HFFc6 (cell line): ENCODE measurements at regions not wholly inside any gene's neighbourhood (a gene's known extent, or its start where the extent isn't known, plus 50 kb on each side); places are given as distances from the start of the nearest gene placed in this dataset.

Experiments used
- DNase-seq: peaks from one replicate; pipeline ENCODE4 v3.0.0-alpha.2; 2018
- H3K27ac Mint-ChIP-seq: 2 replicates; pipeline ENCODE4 v1.8.0; 2020; ENCODE audit warnings: mild to moderate bottlenecking, mixed read lengths
- H3K27me3 Mint-ChIP-seq: 2 replicates; pipeline ENCODE4 v1.8.0; 2021; ENCODE audit warnings: mild to moderate bottlenecking, moderate library complexity, mixed read lengths; ENCODE audit not compliant: insufficient read depth
- H3K36me3 Mint-ChIP-seq: 2 replicates; pipeline ENCODE4 v1.8.0; 2021; ENCODE audit warnings: low read depth, mixed read lengths
- H3K4me1 Mint-ChIP-seq: 2 replicates; pipeline ENCODE4 v1.8.0; 2020; ENCODE audit warnings: low read depth, mixed read lengths
- H3K4me3 Mint-ChIP-seq: 2 replicates; pipeline ENCODE4 v1.8.0; 2020; ENCODE audit warnings: mild to moderate bottlenecking, moderate library complexity, mixed read lengths
- H3K9me3 Mint-ChIP-seq: 2 replicates; pipeline ENCODE4 v1.8.0; 2020; ENCODE audit warnings: mild to moderate bottlenecking, mixed read lengths
- CTCF ChIP-seq: fragments of 200-600 bp; sonication (generic); IDR thresholded peaks from 2 replicates; pipeline ENCODE4 v1.5.0; 2021; ENCODE audit warnings: antibody characterized with exemption, mild to moderate bottlenecking

GRCh38 chr17:11049539-11049938 is 191.5 kb upstream of the SHISA6 start:
- H3K36me3 Mint-ChIP-seq: no peaks in the 10 kb centered on the region

DNA sequence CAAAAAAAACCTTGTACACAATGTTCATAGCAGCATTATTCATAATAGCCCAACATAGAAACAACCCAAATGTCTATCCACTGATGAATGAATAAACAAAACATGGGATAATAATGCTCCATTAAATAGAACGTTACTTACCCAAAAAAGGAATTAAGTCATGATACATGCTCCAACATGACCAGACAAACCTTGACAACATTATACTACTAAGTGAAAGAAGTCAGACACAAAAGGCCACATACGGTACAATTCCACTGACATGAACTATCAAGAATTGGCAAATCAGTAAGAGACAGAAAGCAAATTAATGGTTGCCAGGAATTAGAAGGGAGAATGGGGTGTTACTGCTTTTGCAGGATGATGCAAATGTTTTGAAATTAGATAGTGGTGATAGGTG is 193.8 kb upstream of the SHISA6 start:
- no peak for TF ChIP-seq CTCF
- Mint-ChIP-seq H3K36me3 (no peaks in the 10 kb centered on the region), H3K4me3 (no peak overlapping the region), H3K27me3 (no peaks in the 10 kb centered on the region), H3K4me1 (no peaks in the 10 kb centered on the region), H3K9me3 (peaks cover 59% of the 10 kb centered on the region), H3K27ac (no peak overlapping the region)
- DNase-seq: no peak

More at GRCh38 chr17:11049539-11049938, 191.5 kb upstream of the SHISA6 start:
- no peaks in the 10 kb centered on the region for H3K4me1 Mint-ChIP-seq
- TF ChIP-seq CTCF: no peak
- H3K27me3 Mint-ChIP-seq: no peaks in the 10 kb centered on the region
- no peak overlapping the region for H3K4me3 Mint-ChIP-seq
- no peak for DNase-seq
- H3K27ac Mint-ChIP-seq: no peak overlapping the region
- H3K9me3 Mint-ChIP-seq: peaks cover 72% of the 10 kb centered on the region

DNA sequence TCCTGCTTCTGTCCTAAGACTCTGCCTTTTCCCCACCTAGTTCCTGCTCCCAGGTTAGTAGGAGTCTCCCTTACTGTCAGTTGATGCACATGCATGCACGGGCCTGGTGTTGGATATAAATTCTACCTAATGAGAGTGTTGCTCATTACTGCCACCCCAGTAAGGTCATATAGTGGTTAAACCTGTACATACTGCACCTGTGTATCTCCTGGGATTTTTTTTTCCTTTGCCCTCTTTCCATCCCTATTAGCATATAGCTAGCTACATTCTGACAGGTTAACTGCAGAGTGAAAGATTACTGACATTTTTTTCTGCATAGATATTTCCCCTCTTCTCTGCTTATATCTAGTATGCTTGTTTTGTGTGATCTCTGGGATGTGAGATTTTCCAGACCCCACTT is 201.5 kb upstream of the PIRT start:
- no peak for TF ChIP-seq CTCF
- no peak overlapping the region for H3K27ac Mint-ChIP-seq
- H3K36me3 Mint-ChIP-seq: no peaks in the 10 kb centered on the region
- H3K27me3 Mint-ChIP-seq: no peaks in the 10 kb centered on the region
- no peak for DNase-seq
- no peaks in the 10 kb centered on the region for H3K4me1 Mint-ChIP-seq
- H3K4me3 Mint-ChIP-seq: no peak overlapping the region
- H3K9me3 Mint-ChIP-seq: peaks cover 46% of the 10 kb centered on the region

GRCh38 chr17:11035681-11036080 is 197.8 kb upstream of the PIRT start:
- H3K36me3 Mint-ChIP-seq: no peaks in the 10 kb centered on the region
- peaks cover 58% of the 10 kb centered on the region for H3K9me3 Mint-ChIP-seq
- H3K27ac Mint-ChIP-seq: no peak overlapping the region
- no peaks in the 10 kb centered on the region for H3K4me1 Mint-ChIP-seq
- no peak overlapping the region for H3K4me3 Mint-ChIP-seq
- no peak for DNase-seq
- TF ChIP-seq CTCF: no peak
- peaks cover 2% of the 10 kb centered on the region; the same call in 1 of the 2 replicates for H3K27me3 Mint-ChIP-seq

- Mint-ChIP-seq H3K4me3 (no peak overlapping the region), H3K36me3 (no peaks in the 10 kb centered on the region), H3K27me3 (peaks cover 2% of the 10 kb centered on the region; the same call in 1 of the 2 replicates), H3K9me3 (peaks cover 52% of the 10 kb centered on the region), H3K4me1 (no peaks in the 10 kb centered on the region), H3K27ac (no peak overlapping the region)
- TF ChIP-seq CTCF: peak; percentile 17; the same call in 1 of the 2 replicates
- no peak for DNase-seq
Observed at GRCh38 chr17:11031787-11032186, 193.9 kb upstream of the PIRT start.

DNA sequence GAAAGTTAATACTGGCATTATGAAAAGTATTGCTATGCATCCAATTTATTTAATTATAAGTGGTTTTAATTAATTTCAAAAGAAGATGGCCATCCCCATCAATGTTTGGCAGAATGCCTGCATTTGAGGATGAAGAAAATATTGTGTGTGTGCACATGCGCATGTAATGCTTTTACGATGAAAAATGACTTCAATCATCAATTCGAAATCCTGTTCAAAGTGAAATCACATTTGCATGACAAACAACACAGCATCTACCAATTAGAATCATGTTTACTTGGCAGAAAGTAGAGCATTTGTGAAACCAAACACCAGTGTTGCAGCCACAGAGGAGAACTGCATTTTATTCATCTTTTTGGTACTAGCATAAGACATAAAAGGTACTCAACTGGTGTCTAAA is 191.9 kb upstream of the PIRT start:
- no peak for DNase-seq
- no peaks in the 10 kb centered on the region for H3K36me3 Mint-ChIP-seq
- no peak for TF ChIP-seq CTCF
- H3K27ac Mint-ChIP-seq: no peak overlapping the region
- no peak overlapping the region for H3K4me3 Mint-ChIP-seq
- H3K4me1 Mint-ChIP-seq: no peaks in the 10 kb centered on the region
- H3K9me3 Mint-ChIP-seq: peaks cover 60% of the 10 kb centered on the region
- H3K27me3 Mint-ChIP-seq: peaks cover 2% of the 10 kb centered on the region; the same call in 1 of the 2 replicates
